Stimulated activated CD8-positive, alpha-beta memory T cell treated with anti-CD3 and anti-CD28 coated beads, Interleukin-15, amount 100 ng/mL, for 1 hour (primary cell): ENCODE measurements at regions not wholly inside any gene's neighbourhood (a gene's known extent, or its start where the extent isn't known, plus 50 kb on each side); places are given as distances from the start of the nearest gene placed in this dataset.
"Not testable (repeated sequence)": the region's sequence is repeated elsewhere in the genome, so short reads cannot be mapped to it uniquely, and the experiment has no call there.

Experiments used
- DNase-seq: peaks from one replicate; pipeline ENCODE4 v3.0.0-alpha.2; 2020; ENCODE audit warnings: low read depth

DNA sequence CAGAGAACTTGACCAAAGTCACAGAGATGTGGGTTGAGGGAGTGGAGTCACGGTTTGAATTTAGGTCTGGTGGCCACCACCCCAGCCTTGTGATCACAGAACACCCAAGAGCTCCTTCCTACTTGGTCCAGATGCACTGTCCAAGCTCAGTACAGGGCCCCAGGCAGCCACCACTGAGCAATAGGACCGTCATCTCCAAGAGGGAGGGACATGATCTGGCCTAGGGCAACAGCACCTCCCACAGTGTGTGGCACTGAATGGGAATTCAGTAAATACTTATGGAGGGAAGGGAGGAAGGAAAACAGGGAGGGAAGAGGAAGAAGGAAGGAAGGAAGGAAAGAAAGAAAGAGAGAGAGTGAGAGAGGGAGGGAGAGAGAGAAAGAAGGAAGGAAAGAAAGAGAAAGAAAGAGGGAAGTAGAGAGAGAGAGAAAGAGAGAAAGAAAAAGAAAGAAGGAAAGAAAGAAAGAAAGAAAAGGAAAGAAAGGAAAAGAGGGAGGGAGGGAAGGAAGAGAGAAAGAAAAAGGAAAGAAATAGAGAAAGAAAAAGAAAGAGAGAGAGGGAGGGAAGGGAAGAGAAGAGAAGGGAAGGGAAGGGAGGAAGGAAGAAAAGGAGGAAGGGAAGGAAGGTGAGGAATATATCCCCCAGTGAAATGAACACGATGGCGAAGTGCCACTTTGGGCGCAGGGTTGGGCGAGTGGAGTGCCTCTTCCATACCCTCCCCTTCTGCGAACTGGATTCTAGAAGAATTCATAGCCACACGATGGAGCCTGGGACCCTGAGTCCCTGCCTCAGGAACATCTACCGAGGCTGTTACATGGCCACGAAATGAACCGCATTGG is 243.7 kb downstream of the TFAP2C start:
- no peak for DNase-seq

DNA sequence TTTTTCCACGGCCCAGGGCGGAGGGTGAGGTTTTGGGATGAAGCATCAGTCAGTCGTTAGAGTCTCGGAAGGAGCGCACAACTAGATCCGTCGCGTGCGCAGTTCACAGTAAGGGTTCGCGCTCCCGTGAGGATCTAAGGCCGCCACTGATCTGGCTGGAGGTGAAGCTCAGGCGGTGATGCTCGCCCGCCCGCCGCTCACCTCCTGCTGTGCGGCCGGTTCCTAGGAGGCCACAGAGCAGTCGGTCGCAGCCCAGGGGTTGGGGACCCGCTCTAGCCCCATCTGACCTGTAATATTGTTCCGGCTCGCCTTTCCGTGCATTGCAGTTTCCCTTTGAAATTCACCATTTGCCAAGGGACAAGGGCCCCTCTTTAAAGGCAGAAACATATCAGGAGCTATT is 244.7 kb downstream of the TFAP2C start:
- no peak for DNase-seq

DNA sequence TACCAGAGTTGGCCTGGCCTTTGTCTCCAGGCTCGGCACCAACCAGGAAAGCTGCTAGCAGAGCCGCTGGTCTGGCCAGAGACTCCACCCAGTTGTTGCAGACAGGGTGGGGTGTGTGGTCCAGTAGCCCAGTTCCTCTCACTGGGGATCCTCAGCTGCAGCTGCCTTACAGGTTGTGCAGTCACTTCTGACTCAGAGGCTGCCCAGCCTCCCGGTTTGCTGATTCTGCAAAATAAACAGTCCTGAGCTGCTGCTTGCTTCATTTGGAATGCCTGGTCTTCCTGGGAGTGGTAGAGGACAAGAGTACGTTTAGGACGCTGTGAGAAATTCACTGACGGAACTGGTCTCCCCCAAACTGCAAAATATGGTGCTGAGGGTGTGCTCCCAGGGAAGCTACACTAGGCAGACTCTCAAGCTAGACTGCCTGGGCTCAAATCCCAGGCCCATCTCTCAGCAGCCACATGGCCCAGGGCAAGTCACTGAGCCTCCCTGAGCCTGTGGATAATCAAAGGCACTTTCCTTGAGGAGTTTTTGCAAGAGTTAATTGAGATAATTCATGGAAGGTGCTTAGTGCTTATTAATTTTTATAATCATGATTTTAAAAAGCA is 246.1 kb downstream of the TFAP2C start:
- no peak for DNase-seq

DNA sequence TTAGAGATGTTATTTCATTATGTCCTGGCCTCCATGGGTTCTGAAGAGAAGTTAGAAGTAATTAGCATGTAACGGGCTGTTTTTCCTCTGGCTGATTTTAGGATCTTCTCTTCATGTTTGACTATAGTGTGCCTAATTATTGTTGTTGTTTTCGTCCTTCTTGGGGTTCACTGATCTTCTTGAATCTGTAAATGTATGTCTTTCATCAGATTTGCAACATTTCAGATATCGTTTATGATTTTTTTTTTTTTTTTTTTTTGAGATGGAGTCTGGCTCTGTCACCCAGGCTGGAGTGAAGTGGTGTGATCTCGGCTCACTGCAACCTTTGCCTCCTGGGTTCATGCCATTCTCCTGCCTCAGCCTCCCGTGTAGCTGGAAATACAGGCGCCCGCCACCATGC is 246.7 kb downstream of the TFAP2C start:
- DNase-seq: no peak

DNA sequence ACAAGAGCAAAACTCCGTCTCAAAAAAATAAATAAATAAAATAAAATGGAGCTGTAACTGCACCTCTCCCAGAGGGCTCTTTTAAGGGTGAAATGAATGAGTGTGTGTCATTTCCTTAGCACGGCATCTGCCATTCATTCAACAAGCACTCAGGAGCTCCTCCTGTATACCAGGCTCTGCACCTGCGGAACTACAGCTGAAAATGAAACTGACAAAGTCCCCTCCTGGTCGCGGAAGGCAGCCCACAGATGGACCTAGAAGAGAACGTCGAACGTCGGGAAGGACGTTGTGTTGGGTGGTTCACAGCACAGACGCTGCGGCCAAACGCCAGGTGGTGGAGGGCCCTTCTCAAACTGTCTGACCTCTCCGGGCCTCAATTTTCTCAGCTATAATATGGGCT is 256.4 kb downstream of the TFAP2C start:
- no peak for DNase-seq

DNA sequence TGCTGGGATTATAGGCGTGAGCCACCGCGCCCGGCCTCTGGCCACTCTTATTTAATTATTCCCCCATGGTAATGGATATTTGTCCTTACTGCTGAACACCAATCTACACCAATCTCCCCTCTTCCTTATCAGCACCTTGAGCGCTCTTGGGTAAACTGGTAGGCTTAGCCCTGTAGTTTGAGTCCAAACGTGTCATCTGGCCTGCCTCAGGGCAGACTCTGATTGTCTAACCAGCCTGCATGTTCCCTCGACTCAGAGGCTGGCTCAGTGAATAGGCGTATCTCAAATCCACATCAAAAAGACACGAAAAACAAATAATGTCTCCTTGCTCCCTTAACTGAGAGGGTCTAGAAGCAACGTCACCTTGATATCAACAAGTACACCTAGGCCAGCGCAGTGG is 260.9 kb downstream of the TFAP2C start:
- no peak for DNase-seq

DNA sequence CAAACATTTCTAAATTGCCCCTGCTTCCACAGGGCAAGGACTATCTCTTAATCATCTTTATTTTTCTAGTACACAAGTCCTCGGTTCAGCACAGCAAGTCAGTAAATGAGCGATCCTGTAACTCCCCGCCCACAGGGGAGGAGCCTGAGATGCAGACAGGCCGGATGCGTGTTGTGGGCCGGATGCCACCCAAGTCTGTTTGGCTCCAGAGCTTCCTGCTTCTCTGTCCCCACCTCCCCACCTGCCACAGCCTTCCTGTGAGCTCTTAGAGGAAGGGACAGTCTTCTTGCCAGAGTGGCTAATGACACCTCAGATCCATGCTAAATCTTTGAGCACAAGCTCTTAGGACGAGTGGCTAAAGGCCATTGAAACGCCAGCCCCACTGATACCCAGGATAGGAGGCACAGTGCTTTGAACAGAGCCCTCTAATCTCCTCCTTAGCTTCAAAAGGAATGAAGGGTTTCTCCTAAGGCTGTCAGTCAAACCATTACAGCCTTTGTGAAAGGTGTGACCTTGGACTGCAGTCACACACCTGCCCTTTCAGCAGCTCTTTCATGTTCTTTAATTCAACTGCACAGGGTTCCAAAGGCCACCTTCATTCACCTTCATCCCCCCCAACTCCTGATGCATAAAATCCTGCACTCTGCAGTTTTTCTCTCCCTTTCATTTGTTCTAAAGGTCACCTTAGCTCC is 264.3 kb downstream of the TFAP2C start:
- DNase-seq: no peak

DNA sequence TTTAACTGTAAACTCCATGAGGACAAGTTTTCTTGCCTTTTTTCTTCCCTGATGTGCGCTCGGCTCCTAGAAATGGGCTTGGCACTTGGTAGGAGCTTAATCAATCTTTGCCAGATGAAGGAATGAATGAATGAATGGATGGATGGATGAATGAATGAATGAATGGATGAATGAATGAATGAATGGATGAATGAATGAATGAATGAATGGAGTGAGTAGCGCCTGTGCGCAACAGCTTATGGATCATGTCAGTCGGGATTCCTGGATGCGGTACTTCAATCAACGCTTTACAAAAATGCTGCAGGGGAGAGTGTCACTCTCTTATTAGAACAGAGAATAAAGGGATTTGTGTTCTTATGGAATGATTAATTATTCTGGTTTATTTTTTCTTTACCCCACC is 267.3 kb downstream of the TFAP2C start:
- no peak for DNase-seq

DNA sequence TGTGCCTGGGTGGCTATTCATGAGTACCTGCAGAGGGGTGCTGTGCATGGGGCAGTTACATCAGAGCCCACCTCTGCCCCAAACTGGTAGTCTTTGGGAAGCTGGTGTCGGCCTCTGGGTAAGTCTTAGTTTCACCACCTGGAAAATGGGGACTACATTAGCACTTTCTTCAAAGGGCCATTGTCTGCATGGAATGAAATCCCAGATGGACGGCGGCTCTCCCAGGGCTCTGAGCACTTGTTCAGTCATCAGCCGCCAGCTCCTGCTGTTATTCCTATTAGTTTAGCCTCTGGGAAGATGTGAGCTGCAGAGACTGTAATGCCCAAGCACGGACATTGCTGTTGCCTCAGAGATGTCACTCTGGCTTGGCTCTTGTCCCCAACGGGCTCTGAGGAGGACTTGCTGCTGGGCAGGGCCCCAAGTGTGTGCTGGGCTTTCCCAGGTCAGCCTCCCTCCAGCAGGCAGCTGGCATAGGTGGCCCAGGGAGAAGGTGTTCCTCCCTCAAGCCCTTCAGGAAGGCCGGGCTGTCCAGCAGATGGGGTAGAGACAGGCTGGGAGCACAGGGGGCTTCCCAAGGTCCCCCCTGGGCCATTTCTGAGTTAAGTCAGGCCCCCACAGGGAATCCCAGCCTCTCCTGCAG is 268.3 kb downstream of the TFAP2C start:
- DNase-seq: no peak

DNA sequence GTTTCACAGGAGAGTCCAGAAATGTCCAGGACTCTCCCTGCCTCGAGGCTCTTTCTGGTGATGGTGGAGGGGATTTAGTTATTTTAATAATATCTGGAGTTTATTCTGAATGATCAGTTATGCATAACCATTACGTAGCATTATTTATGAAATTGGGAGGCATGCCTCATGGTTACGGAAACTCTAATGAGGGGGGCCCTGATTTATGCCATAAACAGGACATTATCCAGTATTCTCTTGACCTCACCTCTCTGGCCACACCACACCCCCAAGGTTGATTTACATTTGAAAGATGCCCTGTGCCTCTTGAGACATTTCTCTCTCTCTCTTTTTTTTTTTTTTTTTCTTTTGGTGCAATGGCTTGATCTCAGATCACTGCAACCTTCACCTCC is 268.8 kb downstream of the TFAP2C start:
- no peak for DNase-seq

DNA sequence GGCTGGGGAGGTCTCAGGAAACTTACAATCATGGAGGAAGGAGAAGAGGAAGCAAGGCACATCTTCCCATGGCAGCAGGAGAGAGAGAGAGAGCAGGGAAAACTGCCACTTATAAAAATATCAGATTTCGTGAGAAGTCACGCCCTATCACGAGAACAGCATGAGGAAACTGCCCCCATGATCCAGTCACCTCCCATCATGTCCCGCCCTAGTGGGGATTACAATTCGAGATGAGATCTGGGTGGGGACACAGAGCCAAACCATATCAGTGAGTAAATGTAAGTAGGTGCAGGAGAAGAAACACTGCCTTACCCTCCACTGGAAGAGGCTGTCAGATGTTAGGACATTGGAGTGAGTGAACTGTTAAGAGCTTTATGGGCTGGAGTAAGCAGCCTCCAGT is 270.4 kb downstream of the TFAP2C start:
- DNase-seq: no peak

DNA sequence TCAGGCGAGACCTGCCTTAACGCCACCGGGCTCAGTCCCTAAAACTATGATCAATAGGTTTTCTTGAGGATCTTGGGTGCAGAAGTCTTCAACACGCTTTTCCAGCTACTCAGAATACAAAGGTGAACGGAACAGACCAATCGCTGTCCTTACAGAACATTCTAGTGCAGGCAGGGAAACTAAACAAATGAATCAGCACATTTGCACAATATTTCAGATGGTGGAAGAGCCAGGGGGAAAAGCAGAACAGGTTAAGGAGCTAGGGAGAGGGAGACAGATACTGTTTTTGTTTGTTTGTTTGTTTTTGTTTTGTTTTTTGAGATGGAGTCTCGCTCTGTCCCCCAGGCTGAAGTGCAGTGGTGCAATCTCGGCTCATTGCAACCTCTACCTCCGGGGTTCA is 271.1 kb downstream of the TFAP2C start:
- no peak for DNase-seq

DNA sequence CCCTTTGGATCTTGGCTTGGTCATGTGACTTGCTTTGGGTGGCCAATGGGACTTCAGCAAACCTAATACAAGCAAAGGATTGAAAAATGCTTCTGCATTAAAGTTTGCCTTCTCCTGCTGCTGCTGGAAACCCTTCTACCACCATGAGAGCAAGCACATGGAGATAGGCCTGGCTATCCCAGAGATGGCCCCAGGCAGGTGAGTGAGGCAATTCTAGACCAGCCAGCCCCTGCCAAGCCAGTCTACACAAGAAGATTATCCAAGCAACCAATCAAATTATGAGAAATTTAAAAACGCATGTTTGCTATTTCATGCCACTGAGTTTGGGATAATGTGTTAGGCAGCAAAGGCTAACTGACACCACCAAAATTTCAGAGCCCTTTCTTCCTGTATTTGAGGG is 274.3 kb downstream of the TFAP2C start:
- DNase-seq: no peak

DNA sequence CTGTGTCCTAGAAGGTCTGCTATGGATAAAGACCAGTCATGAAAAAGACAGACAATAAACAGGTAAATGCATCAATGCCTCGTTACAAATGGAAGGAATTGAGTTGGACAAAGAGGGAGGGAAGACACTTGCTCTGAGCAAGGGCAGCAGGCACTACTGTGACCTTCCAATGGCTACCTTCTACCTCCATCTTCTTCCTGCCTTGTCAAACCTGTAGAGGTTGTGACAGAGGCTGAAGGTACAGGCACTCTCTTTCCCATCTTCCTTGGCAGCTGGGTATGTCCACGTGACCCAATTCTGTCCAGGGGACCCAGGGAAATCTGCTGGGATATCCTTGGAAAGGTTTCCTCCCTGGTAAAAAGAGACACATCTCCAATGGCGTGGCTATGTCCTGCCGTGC is 274.8 kb downstream of the TFAP2C start:
- no peak for DNase-seq

DNA sequence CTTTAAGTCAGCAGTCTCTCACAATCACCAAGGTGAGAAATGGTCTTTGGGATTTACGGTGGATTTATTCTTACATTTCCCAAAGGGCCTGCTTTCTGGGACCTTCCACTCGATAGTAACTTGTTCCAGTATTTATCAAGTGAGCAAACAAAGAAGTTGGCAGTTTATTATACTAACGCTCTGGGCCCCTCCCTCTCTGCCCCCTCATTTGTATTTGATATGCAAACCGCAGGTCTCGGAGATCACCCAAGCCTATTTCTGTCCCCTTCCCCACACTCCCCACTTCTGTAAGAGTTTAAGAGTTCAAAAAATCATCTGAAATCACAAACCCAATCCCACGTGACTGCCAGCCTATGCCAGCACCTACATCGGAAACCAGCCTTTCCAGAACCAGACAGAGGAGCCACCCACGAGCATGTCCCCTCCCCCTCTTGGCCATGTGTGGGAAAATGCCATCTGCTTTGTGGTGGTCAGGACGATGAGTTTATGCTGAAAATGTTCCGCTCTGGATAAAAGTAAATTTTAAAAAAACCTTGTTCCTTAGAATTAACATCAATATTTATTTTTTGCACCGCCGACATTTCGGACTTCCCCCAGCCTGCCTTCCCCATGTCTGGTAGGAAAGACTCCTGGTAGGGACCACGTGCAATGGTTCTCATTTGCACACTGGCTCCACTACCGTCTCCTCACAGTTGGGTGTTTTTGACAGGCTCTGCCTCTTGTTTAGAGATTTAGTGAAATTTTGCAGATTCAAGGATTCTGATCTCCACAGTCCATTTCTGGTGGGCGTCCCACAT is 281.0 kb downstream of the TFAP2C start:
- DNase-seq: no peak

DNA sequence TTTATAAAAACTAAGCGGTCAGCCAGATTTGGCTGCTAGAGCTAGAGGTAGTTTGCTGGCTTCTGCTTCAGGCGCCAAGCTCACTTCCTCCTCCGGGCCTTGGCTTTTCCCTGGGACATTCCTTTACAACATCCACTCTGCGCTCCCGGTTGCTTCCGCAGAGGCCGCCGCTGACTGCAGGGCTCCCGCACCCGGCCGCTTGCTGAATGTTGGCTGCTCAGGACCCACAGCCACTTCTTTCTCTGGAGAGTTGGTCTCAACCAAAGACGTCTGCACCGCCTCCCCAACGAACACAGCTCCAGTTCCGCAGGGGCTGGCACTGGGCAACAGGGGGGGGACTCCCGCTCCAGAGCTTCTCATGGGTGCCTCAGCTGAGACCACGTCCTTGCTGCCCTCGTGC is 282.8 kb downstream of the TFAP2C start:
- DNase-seq: no peak

DNA sequence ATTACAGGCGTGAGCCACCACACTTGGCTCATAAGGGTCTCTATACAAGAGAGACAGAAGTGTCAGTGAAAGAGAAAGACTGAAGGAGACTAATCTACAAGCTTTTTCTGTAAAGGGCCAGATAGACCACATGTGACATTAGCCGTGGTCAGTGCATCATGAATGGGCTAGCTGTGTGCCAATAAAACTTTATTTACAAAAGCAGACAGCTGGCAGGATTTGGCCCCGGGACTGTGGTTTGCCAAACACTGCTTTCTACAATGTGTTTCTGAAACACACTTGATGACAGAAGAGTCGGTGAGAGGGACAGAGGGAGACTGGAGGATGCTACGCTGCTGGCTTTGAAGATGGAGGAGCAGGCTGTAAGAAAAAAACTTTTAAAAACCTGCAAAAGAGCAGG is 285.4 kb downstream of the TFAP2C start:
- DNase-seq: no peak

DNA sequence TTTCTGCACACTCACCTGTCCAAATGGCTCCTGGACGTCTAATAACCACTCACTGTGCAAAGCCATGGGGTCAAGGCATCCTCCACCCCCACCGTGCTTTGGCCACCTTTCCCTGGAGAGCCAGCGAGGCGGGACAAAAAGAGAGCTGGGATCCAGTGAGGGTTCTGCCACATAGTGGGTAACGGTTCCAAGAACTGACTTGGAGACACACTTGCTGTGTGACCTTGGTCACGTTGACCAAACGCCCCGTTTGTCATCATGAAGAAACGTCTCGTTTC is 287.2 kb downstream of the TFAP2C start:
- DNase-seq: no peak

DNA sequence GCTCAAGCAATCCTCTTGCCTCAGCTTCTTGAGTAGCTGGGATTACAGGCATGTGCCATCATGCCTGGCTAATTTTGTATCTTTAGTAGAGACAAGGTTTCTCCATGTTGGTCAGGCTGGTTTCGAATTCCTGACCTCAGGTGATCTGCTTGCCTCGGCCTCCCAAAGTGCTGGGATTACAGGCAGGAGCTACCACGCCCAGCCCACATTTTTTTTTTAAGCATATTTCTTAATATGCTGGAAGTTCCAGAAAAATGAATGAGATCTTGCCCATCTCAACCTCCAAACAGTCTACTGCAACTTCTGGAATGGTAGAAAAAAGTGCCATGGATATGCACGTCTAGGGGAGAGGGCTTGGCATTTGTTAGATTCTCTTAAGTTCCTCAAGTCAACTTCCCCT is 290.9 kb downstream of the TFAP2C start:
- not testable (repeated sequence) for DNase-seq

DNA sequence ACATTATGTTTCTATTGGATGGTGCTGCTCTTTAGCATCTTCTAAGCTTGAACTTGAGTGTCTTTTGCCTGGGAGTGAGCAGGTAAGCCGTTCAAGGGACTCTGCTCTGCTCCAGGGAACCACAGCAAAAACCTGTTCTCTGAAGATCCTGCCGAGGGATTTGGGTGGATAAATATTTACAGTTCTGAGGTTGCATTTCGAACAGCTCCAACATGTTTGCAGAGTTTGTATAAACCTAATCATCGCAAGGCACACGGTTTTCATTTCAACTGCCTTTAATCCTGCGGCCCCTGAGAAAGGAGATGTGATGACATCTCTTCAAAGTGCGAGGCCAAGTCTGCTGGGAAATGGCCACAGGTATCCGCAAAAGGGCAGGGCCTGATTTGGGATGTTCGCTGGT is 293.4 kb downstream of the TFAP2C start:
- no peak for DNase-seq

DNA sequence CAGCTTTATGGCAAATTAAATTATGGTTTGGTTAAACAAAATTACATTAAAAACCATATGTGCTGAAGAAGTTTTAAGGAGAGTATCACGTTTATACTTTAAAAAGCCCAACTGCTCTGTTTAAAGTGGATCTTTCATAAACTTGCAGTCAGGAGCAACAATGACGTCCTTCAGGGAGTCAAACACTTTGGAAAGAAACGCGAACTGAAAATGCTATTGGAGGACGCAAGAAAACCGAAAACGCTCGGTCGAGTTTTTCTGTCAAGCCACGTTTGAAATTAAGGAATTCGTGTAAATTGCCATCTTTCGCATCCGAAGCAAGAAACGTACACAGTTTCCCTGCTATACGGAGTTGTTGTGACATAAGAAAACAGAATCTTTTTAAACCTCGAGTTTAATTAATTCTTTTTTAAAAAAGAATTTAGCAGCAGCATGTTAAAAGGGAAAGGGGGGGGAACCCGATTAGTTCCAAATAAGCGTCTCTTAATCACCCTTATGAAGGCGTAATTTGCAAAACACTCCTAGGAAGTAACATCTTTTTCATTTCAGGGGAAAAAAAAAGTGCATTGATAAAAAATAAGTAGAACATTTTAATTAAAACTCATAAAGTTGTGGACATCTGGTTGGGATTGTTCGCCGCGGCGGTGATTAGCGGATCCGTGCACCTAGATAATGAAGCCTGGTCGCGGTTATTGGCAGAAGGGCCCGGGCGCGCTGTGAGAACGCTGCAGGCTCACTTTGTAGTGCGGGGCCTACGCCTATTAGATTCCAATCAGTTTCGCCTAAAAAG is 295.4 kb downstream of the TFAP2C start:
- no peak for DNase-seq
